HEK293 (cell line): ENCODE measurements at regions not wholly inside any gene's neighbourhood (a gene's known extent, or its start where the extent isn't known, plus 50 kb on each side); places are given as distances from the start of the nearest gene placed in this dataset.

Experiments
- CTCF ChIA-PET: fragments of 350-600 bp; formaldehyde crosslinking; extraction: SDS; loops from one replicate; lab custom pipeline; 2021; ENCODE audit warnings: antibody characterized with exemption; lab: Yijun Ruan, JAX
- POLR2A ChIA-PET: fragments of 300-600 bp; formaldehyde crosslinking; extraction: SDS; loops from one replicate; lab custom pipeline; 2020; ENCODE audit warnings: antibody characterized with exemption, inconsistent platforms; lab: Yijun Ruan, JAX
- H3K27ac ChIP-seq: fragments of 200-500 bp; sonication (Bioruptor generic); 2 replicates; pipeline ENCODE4 v1.5.1; 2014; ENCODE audit warnings: low read depth, low read length, control low read depth, inconsistent platforms; ENCODE audit errors: extremely low read depth
- H3K36me3 ChIP-seq, 2 experiments: fragments of 200-500 bp in 1 of 2; sonication (Bioruptor generic) in 1 of 2; 1 replicate in 1 of 2; 2 replicates in 1 of 2; pipeline ENCODE4 v1.5.1; 2014 to 2017; ENCODE audit warnings: inconsistent platforms in 2 of 2, low read length in 2 of 2; ENCODE audit not compliant: control insufficient read depth in 2 of 2, insufficient read depth in 1 of 2
- H3K4me1 ChIP-seq: fragments of 200-500 bp; sonication (Bioruptor generic); 2 replicates; pipeline ENCODE4 v1.5.1; 2014; ENCODE audit warnings: mild to moderate bottlenecking, low read length, inconsistent platforms; ENCODE audit not compliant: control insufficient read depth, insufficient read depth
- H3K4me3 ChIP-seq: 2 replicates; pipeline ENCODE4 v1.5.1; 2011; ENCODE audit warnings: low read depth, mild to moderate bottlenecking, control low read depth, low read length, moderate library complexity
- H3K9me3 ChIP-seq: fragments of 200-500 bp; sonication (Bioruptor generic); 2 replicates; pipeline ENCODE4 v1.5.1; 2014; ENCODE audit warnings: low read depth, low read length, inconsistent platforms; ENCODE audit not compliant: control insufficient read depth, insufficient read depth
- BCL11A ChIP-seq: fragments of 450-650 bp; formaldehyde crosslinking; IDR thresholded peaks from 2 replicates; pipeline ENCODE4 v1.5.1; 2016; ENCODE audit warnings: low read depth, missing biosample characterization, missing genetic modification characterization
- CTCF ChIP-seq: fragments of 450-650 bp; formaldehyde crosslinking; IDR thresholded peaks from 2 replicates; pipeline ENCODE4 v1.5.1; 2016; ENCODE audit warnings: missing biosample characterization, missing genetic modification characterization
- ELK4 ChIP-seq: IDR thresholded peaks from 2 replicates; pipeline ENCODE4 v1.6.1; 2011; ENCODE audit warnings: mild to moderate bottlenecking, low read depth, low read length, borderline replicate concordance
- GLI4 ChIP-seq: fragments of 450-650 bp; formaldehyde crosslinking; IDR thresholded peaks from 2 replicates; pipeline ENCODE4 v1.5.1; 2016; ENCODE audit warnings: missing biosample characterization, missing genetic modification characterization
- SCRT2 ChIP-seq: fragments of 450-650 bp; formaldehyde crosslinking; IDR thresholded peaks from 2 replicates; pipeline ENCODE4 v1.5.1; 2016; ENCODE audit warnings: missing biosample characterization, missing genetic modification characterization
- ZBTB48 ChIP-seq: fragments of 450-650 bp; formaldehyde crosslinking; IDR thresholded peaks from 2 replicates; pipeline ENCODE4 v1.5.1; 2016; ENCODE audit warnings: missing biosample characterization, missing genetic modification characterization
- ZIC2 ChIP-seq: fragments of 450-650 bp; formaldehyde crosslinking; IDR thresholded peaks from 2 replicates; pipeline ENCODE4 v1.5.1; 2016; ENCODE audit warnings: missing biosample characterization, missing genetic modification characterization
- ZNF223 ChIP-seq: fragments of 450-650 bp; formaldehyde crosslinking; IDR thresholded peaks from 2 replicates; pipeline ENCODE4 v1.5.1; 2016; ENCODE audit warnings: missing biosample characterization, missing genetic modification characterization
- ZNF239 ChIP-seq: fragments of 450-650 bp; formaldehyde crosslinking; IDR thresholded peaks from 2 replicates; pipeline ENCODE4 v1.5.1; 2016; ENCODE audit warnings: missing biosample characterization, missing genetic modification characterization
- ZNF555 ChIP-seq: fragments of 450-650 bp; formaldehyde crosslinking; conservative IDR thresholded peaks from 2 replicates; pipeline ENCODE4 v1.5.1; 2017; ENCODE audit warnings: missing biosample characterization, mild to moderate bottlenecking, missing genetic modification characterization, inconsistent platforms
- ZNF621 ChIP-seq: fragments of 450-650 bp; formaldehyde crosslinking; IDR thresholded peaks from 2 replicates; pipeline ENCODE4 v1.5.1; 2017; ENCODE audit warnings: missing biosample characterization, missing genetic modification characterization
- ZNF623 ChIP-seq: fragments of 450-650 bp; formaldehyde crosslinking; IDR thresholded peaks from 2 replicates; pipeline ENCODE4 v1.5.1; 2016; ENCODE audit warnings: missing biosample characterization, missing genetic modification characterization
- TF ChIP-seq, protein P1 (sequence below): sonication (generic); formaldehyde crosslinking; IDR thresholded peaks from 2 replicates; pipeline ENCODE4 v1.8.1; 2022; ENCODE audit warnings: mild to moderate bottlenecking, moderate library complexity, missing genetic modification reagents
- TF ChIP-seq, protein P2 (sequence below): fragments of 450-650 bp; formaldehyde crosslinking; IDR thresholded peaks from 2 replicates; pipeline ENCODE4 v1.5.0; 2017; ENCODE audit warnings: missing biosample characterization, missing genetic modification characterization, borderline replicate concordance
- TF ChIP-seq, protein P3 (sequence below): fragments of 450-650 bp; formaldehyde crosslinking; IDR thresholded peaks from 2 replicates; pipeline ENCODE4 v1.5.1; 2017; ENCODE audit warnings: missing biosample characterization, missing genetic modification characterization
- TF ChIP-seq, protein P4 (sequence below): fragments of 450-650 bp; formaldehyde crosslinking; IDR thresholded peaks from 2 replicates; pipeline ENCODE4 v1.5.1; 2016; ENCODE audit warnings: missing biosample characterization, missing genetic modification characterization

DNA sequence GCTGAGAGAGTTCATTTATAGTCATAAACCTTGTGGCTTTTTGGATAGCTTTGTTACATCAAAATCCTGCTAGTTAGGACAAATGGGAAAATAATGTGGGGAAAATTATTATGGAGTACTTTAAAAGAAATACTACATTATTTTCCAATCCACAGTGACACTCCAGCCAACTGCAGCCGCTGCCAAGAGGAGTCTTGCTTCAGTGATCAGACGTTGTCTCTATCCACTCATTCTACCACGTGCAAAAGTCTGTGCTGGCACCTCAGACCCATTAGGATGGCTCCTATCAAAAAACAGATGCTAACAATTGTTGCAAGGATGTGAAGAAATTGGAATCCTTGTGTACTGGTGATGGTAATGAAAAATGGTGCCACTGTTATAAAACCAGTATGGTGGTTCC, 128.6 kb upstream of the IQSEC1 start:
- Histone ChIP-seq H3K27ac (no peak overlapping the region), H3K9me3 (no peaks in the 10 kb centered on the region), H3K4me1 (no peaks in the 10 kb centered on the region)
- TF ChIP-seq ZNF555 (tag by site-specific recombination), result no peak
- TF ChIP-seq, protein P1, sequence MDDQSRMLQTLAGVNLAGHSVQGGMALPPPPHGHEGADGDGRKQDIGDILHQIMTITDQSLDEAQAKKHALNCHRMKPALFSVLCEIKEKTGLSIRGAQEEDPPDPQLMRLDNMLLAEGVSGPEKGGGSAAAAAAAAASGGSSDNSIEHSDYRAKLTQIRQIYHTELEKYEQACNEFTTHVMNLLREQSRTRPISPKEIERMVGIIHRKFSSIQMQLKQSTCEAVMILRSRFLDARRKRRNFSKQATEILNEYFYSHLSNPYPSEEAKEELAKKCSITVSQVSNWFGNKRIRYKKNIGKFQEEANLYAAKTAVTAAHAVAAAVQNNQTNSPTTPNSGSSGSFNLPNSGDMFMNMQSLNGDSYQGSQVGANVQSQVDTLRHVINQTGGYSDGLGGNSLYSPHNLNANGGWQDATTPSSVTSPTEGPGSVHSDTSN (CRISPR knock-in tag), result no peak
- TF ChIP-seq ZNF623 (tag by site-specific recombination), result no peak
- no peak for TF ChIP-seq ZBTB48 (tag by site-specific recombination)
- TF ChIP-seq ZNF223, result no peak
- TF ChIP-seq, all 188 proteins: peak for 0
- ChIA-PET POLR2A (no interaction called here), CTCF (interaction anchor here (0.6 to 1.5 kb wide), 3 partner anchors 15 to 450 kb away, joined by 3 read pairs; no protein-coding TSS in a partner anchor)
- H3K36me3 ChIP-seq, result no peaks in the 10 kb centered on the region
- no peak overlapping the region for H3K4me3 ChIP-seq

- Histone ChIP-seq H3K4me3 (no peak overlapping the region), H3K27ac (no peak overlapping the region)
- POLR2A ChIA-PET, result no interaction called here
These were observed 127.7 kb upstream of the IQSEC1 start for GRCh38 chr3:13200946-13201345.

DNA sequence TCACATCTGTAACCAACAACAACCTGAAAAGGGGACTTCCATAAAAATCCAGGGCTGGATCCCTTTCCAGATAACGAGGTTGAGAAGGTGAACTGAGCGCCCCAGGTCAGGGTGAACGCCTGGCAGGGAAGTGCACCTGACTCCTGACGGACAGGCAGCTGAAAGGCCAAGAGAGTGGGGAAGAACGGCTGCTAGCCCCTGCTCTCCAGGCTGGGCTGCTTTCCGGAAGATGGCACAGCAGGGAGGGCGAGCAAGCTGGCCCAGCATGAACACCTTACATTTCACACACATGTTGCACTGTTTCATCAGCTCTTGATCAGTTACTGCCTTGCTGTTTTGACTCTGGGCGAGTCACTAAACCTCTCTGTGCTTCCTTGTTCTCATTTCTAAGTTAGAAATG, 127.2 kb upstream of the IQSEC1 start:
- CTCF ChIA-PET, result interaction anchor here (0.7 to 1.5 kb wide), 4 partner anchors 17 to 253 kb away, joined by 3 read pairs; no protein-coding TSS in a partner anchor

More at GRCh38 chr3:13200946-13201345, 127.7 kb upstream of the IQSEC1 start:
- H3K9me3 ChIP-seq, result no peaks in the 10 kb centered on the region
- no peaks in the 10 kb centered on the region for H3K36me3 ChIP-seq
- no peaks in the 10 kb centered on the region for H3K4me1 ChIP-seq
- CTCF ChIA-PET, result interaction anchor here (0.6 to 1.5 kb wide), 7 partner anchors 16 to 451 kb away, joined by 3 read pairs; no protein-coding TSS in a partner anchor
- TF ChIP-seq GLI4 (tag by site-specific recombination) (no peak), CTCF (tag by site-specific recombination) (0 out of 2 replicates have a peak, but pooled peaks have one; percentile 16)

GRCh38 chr3:13199899-13200451, 126.7 kb upstream of the IQSEC1 start:
- Histone ChIP-seq H3K27ac (no peak overlapping the region), H3K4me3 (no peak overlapping the region), H3K9me3 (no peaks in the 10 kb centered on the region), H3K4me1 (no peaks in the 10 kb centered on the region), H3K36me3 (no peaks in the 10 kb centered on the region)
- CTCF ChIA-PET, result interaction anchor here (0.7 to 0.8 kb wide), 2 partner anchors 253 to 261 kb away, joined by 3 read pairs; no protein-coding TSS in a partner anchor
- POLR2A ChIA-PET, result no interaction called here
- TF ChIP-seq ELK4 (no peak), ZIC2 (tag by site-specific recombination) (peak; percentile 19; the same call in 1 of the 2 replicates), ZNF621 (peak; percentile 80; the same call in 1 of the 2 replicates), ZNF239 (peak; percentile 27; the same call in 1 of the 2 replicates)
- TF ChIP-seq, protein P2, sequence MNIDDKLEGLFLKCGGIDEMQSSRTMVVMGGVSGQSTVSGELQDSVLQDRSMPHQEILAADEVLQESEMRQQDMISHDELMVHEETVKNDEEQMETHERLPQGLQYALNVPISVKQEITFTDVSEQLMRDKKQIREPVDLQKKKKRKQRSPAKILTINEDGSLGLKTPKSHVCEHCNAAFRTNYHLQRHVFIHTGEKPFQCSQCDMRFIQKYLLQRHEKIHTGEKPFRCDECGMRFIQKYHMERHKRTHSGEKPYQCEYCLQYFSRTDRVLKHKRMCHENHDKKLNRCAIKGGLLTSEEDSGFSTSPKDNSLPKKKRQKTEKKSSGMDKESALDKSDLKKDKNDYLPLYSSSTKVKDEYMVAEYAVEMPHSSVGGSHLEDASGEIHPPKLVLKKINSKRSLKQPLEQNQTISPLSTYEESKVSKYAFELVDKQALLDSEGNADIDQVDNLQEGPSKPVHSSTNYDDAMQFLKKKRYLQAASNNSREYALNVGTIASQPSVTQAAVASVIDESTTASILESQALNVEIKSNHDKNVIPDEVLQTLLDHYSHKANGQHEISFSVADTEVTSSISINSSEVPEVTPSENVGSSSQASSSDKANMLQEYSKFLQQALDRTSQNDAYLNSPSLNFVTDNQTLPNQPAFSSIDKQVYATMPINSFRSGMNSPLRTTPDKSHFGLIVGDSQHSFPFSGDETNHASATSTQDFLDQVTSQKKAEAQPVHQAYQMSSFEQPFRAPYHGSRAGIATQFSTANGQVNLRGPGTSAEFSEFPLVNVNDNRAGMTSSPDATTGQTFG (tag by site-specific recombination), result 0 out of 2 replicates have a peak, but pooled peaks have one; percentile 44
- TF ChIP-seq, protein P3, sequence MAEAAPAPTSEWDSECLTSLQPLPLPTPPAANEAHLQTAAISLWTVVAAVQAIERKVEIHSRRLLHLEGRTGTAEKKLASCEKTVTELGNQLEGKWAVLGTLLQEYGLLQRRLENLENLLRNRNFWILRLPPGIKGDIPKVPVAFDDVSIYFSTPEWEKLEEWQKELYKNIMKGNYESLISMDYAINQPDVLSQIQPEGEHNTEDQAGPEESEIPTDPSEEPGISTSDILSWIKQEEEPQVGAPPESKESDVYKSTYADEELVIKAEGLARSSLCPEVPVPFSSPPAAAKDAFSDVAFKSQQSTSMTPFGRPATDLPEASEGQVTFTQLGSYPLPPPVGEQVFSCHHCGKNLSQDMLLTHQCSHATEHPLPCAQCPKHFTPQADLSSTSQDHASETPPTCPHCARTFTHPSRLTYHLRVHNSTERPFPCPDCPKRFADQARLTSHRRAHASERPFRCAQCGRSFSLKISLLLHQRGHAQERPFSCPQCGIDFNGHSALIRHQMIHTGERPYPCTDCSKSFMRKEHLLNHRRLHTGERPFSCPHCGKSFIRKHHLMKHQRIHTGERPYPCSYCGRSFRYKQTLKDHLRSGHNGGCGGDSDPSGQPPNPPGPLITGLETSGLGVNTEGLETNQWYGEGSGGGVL, result peak; percentile 33; the same call in 1 of the 2 replicates
- TF ChIP-seq, protein P4, sequence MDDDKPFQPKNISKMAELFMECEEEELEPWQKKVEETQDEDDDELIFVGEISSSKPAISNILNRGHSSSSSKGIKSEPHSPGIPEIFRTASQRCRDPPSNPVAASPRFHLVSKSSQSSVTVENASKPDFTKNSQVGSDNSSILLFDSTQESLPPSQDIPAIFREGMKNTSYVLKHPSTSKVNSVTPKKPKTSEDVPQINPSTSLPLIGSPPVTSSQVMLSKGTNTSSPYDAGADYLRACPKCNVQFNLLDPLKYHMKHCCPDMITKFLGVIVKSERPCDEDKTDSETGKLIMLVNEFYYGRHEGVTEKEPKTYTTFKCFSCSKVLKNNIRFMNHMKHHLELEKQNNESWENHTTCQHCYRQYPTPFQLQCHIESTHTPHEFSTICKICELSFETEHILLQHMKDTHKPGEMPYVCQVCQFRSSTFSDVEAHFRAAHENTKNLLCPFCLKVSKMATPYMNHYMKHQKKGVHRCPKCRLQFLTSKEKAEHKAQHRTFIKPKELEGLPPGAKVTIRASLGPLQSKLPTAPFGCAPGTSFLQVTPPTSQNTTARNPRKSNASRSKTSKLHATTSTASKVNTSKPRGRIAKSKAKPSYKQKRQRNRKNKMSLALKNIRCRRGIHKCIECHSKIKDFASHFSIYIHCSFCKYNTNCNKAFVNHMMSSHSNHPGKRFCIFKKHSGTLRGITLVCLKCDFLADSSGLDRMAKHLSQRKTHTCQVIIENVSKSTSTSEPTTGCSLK (tag by site-specific recombination), result 0 out of 2 replicates have a peak, but pooled peaks have one; percentile 50

More for the DNA sequence above, 127.2 kb upstream of the IQSEC1 start:
- Histone ChIP-seq H3K4me3 (no peak overlapping the region), H3K36me3 (no peaks in the 10 kb centered on the region), H3K9me3 (no peaks in the 10 kb centered on the region)
- no peak for TF ChIP-seq BCL11A (tag by site-specific recombination)
- peak; percentile 76 for TF ChIP-seq ZIC2 (tag by site-specific recombination)
- 0 out of 2 replicates have a peak, but pooled peaks have one; percentile 16 for TF ChIP-seq SCRT2 (tag by site-specific recombination)
- TF ChIP-seq, all 188 proteins: peak for 2
- POLR2A ChIA-PET, result no interaction called here
- no peak overlapping the region for H3K27ac ChIP-seq
- H3K4me1 ChIP-seq, result no peaks in the 10 kb centered on the region
